Embryonic facial prominence (tissue), 1 donor: ENCODE measurements at regions not wholly inside any gene's neighbourhood (a gene's known extent, or its start where the extent isn't known, plus 50 kb on each side); places are given as distances from the start of the nearest gene placed in this dataset.

ENCODE experiments used
- DNase-seq: peaks from one replicate; pipeline ENCODE4 v3.0.0-alpha.2; 2016; ENCODE audit errors: extremely low spot score

DNA sequence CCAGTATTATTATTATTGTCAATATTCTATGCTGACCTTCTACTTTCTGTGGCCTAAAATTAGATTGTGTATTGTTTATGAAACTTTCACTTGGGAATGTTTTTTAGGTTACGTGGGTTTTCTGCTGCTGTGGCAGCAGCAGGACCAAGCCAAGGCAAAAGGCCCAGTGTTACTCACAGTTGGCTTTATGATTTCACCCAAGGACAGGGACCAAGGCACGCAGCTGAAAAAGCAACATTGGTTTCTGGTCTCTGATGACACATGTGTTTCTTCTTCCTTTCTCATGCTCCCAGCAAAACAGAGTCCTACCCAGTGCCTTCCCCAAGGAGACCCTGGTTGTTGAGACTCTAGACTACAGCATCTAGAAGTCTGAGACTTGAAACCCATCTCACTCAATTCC lies 413.7 kb downstream of the SETD4 start:
- no peak for DNase-seq

DNA sequence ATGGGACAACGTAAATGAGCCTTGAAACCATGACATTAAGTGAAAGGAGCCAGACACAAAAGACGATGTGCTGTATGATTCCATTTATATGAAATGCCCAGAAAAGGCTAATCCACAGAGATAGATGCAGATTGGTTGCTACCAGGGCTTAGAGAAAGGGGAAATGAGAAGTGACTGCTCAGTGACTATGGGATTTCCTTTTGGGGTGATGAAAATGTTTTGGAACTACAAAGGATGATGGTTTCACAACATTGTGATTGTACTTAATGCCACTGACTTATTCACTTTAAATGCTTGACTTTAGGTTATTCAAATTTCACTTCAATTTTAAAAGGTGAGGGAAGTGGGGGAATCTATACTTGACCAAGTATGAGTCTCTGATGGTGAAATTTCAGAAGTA lies 414.3 kb downstream of the SETD4 start:
- DNase-seq: no peak

DNA sequence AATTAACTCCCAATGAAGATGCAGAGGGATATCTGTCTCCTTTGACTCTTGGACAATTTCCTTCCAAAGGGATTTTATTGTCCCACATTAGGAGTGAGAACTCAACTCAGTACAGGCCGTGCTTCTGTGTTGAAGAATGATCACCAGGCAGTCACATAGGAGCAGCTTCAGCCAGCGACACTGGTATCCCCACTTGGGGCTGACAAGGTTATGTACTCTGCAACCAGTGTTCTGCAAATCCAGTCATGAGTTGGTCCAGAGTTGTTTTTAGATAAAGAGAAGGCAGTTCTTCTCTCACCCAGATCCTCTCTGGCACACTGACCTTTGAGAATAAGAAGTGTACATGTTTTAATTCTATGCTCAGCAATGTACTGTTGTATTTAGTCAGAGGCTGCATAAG lies 415.8 kb downstream of the SETD4 start:
- no peak for DNase-seq

DNA sequence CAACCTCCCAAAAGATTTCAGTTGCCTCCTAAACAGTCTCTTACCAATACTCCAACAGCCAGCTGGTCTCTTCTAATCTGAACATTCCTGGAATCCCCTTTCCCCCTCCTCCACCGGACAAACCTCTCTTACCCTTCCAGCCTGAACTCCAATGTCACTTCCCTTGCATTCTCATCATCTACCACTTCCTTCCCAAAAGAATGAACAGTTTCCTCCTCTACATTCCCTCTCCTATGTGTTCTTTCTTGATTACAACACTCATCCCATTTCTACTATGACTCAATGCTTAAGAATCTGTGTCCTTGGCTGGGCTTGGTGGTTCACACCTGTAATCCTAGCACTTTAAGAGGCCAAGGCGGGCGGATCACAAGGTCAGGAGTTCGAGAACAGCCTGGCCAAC lies 417.1 kb downstream of the SETD4 start:
- no peak for DNase-seq

DNA sequence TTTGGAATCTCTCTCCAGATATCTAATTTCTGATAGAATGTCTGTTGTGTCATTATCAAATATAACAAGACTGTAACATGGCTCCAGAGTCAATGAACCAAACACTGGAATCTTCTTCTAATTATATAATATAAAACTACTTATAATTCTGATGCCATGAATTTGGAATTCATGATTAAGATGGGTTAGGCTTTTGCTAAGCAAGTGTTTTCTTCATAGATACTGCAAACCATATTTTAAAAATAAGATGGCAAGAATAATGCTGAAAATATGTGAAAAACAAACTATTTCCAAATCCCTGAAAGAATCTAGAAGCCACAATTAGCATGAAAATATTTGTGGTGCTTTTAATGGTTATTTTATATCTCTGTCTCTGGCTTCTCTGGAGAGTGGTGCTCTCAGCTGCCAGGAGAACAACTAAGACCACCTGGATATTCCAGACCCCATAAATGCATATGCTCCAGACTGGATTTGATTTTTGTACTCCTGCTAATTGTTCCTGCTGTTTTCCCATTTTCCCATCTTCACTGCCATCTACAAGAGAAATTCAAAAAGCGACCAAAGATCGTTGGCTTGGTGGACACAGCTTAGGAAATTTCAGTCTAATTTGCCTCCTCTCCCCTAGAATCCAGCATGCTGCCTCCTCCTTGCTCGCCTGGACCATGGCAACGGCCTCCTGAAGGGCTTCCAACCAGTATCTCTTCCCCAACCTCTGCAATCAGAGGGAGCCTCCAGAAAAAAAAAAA lies 418.9 kb downstream of the SETD4 start:
- peak; percentile 32 for DNase-seq

DNA sequence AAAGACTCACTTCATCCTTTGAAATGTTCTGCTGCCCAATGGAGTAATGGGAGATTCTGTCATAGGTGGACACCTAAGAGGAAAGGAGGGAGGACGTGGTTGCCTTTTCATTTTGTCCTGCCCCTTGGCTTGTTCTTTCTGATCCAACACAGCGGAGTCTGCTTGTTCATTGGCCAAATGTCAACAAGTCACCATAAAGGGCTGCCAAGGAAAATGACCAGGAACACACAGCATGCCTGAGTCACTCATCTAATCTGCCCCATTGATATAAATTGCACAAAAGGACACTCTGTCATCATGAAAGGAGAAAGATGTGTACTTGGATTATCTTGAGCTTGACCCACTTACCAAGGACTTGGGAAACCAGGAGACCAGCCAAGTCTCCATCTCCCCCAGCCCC lies 422.9 kb downstream of the SETD4 start:
- DNase-seq: no peak

DNA sequence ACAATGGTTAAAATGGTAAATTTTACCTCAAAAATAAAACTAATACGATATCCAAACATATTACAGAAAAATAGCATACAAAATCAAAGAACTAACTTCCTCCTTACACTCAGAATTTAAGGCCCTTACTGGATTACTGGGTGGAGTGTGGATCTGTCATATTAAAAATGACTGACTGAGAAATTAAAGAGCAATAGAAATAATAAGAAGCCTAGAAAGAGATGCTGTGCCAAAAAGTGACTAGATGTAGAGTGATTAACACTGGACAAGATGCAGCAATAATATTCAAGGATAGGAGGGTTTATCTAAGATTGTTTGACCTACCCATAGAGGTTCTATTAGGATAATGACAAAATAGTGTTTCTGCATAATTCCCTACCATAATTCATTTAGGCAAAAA lies 424.3 kb downstream of the SETD4 start:
- no peak for DNase-seq

DNA sequence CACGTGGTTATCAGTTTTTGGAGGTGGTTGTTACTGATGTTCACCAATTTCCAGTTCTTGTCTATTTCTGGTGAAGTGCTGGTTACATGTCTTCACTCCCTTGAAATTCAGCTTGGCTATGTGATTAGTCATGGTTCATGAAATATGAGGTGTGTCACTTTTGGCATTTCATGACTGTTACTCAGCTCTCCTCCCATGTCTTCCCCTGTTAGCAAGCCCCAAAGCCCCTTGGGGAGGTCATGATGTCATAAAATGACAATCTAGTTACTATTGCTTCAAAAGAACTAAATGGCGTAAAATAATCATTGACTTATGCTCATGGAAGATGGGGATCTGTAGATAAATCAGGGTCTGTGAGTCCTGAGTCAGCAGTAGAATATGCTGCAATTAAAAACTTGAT lies 425.1 kb downstream of the SETD4 start:
- no peak for DNase-seq

DNA sequence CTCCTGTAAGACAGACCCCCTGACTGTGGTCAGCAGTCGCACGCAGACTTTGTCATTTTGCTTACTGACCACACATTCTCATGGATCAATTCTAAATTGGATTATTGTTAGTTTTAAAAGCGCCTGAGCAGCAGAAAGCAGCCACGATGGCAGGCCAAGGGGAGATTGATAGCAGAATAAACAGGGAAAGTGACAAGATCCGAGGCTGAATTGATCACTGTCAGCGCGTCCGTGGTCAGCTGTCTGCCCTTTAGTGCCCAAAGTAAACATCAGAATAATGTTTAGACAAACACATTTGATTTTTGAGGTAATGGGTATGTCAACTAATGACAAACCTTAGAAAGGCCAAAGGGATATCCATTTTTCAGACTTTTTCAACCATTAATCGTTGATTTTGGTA lies 426.8 kb downstream of the SETD4 start:
- no peak for DNase-seq

DNA sequence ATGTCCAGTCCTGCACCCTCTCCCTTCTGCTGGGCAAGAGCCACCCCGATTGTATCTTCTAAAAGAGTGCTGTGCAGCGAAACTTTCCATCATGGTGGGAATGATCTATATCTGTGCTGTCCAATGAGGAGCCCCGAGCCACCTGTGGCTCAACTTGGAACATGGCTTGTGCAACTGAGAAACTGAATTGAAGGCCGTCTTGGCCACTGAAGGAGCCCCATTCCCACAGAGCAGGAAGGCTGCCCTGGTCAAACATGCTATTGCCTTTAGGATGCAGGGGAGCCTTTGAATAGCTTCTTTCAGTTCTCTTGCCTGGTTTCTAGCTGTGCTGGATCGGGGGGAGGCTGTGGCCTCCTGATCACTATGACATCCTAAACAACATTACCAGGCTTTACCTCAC lies 427.6 kb downstream of the SETD4 start:
- DNase-seq: no peak

DNA sequence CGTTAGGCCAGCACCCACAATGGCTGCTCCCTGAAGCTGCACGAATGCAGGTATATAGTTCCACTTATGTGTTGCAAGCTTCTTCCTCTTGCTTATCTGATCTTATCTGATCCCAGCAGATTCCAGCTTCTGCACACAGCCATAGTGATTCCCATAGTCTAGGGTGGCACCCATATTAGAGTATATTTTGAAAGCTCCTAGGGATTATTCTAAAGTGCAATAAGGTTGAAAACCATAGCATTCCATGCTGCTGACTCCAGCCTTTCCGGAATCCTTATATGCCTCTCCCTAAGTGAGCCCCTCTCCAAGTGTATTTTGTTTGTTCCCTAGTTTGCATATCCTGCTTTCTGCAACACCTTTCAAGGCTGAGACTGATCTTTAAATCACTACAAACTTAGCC lies 432.0 kb downstream of the SETD4 start:
- DNase-seq: no peak

DNA sequence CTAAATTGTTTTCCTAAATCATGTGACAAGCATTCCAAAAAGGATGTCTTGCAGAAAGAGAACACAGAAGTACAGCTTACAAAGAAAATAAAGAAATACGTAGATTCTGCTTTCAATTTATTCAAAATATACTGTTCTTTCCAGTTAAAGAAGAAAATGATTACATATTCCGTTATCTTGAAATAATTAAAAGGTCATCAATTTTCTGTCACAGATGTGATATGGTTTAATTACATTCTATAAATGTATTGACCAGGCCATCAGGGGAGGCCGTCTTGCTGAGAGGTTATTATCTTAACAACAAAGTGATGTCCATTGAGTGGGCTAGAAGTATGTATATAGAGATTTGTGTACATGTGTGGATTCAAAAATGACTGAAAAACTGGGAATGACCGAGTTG lies 432.9 kb downstream of the SETD4 start:
- DNase-seq: no peak

DNA sequence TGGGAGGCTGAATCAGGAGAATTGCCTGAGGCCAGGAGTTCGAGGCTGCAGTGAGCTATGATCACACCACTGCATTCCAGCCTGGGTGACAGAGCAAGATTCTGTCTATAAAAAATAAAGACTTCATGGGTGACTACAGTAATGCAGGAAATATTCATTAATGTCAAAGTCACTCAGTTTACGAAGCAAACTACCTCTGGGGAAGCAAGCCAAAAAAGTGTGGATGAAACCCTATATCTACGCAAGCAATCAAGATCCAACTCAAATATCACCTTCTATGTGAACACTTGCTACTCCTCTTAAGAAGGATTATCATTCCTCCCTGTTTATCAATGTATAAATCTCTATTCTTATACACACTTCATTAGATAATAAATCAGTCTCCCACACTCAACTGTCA lies 434.8 kb downstream of the SETD4 start:
- no peak for DNase-seq

DNA sequence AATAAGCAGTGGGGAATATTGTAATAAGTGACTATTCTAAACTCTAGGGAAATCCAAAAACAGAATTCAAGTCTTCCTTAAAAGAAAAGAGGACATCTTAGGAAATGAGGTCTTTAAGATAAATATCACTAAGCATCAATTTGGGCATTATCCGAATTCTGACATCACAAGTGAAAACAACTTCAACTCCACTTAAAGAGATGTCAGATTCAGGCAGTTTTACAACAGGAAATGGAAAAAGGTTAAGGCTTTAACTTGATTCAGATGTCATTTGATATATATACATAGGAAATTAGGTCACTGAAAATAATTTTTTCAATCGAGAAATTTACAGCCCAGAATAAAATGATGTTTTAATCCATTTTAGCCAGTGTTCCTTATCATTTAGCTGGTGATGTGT lies 435.4 kb downstream of the SETD4 start:
- DNase-seq: no peak

DNA sequence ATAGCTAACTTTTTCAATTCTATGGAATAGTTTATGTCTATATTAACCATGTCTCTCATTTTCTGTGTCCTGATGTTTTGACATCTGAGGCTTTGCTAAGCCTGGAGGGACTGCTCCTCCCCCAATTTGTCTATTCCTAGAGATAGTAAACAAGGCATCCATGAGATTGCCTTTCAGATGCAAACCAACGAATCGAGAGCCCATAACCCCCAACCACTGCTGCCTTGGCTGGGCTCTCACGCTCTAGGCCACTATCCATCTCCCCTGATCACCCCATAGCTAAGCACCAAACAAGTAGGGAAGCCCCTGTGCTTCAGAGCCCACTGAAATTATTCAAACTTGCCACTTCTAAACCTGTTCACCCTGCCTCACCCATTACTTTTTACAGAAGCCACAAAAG lies 437.7 kb downstream of the SETD4 start:
- no peak for DNase-seq

DNA sequence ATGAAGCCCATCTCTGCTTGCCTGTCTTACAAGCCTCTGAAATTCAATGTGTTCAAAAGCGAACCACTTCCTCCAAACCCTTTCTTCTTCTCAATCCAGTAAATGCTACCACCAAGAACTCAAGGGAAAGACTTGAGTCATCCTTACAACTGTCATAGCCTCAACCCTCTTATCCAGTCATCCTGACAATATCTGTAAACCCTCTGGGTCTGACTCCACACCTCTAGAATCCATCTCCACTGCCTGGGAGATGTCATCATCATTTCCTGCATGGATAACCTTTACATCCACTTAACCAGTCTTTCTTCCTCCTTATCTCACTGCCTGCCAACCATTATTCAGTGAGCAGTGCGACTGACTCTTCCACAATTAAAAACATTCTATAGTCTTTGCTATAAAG lies 441.1 kb downstream of the SETD4 start:
- no peak for DNase-seq

DNA sequence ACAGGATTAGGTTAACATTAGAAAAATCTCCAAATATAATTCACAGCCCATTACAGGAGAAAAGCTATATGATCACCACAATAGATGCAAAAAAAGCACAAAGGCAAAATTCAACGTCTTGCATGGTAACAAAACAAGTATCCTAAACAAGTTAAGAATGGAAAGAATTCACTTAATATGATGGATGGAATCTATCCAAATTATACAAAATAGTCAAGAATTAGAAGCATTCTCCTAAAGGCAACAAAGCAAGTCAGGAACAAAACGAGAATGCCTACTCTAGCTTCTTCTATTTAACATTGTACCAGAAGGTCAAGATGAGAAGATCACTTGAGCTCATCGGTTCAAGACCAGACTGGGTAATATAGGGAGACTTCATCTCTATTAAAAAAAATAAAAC lies 442.8 kb downstream of the SETD4 start:
- no peak for DNase-seq

DNA sequence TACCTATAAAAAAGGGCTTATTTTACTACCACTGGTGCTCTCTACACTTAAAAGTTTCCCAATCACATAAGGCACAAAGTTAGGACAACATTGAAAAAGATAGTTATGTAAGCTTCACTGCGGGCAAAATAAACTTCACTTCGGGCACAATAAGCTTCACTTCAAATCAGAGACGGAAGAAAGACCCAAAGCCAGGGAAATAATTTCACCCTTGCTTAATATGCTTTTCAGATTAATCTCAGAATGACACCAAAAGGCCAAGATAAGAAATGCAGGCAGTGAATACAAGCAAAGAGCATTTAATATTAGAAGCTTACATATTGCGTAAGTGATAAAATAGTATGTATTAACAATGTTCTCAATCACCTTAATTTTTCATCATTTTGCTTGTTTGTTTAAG lies 444.2 kb downstream of the SETD4 start:
- DNase-seq: no peak

DNA sequence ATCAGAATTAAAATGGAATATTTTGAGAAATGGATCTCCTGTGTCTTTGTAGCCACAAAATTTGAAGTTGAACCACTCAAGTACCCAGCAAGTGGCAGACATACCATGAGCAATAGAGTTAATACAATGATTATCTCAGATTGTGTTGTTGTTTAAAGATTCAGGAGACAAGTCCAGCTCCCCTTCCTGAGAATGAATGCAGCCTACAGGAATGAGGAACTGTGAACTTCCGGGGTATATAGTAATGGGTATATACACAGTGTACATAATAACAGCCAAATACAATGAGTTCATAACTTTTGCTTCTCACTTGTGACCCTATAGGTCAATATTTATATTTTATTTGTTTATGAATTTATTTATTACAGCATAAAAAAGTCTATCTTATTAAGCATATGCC lies 445.0 kb downstream of the SETD4 start:
- no peak for DNase-seq

DNA sequence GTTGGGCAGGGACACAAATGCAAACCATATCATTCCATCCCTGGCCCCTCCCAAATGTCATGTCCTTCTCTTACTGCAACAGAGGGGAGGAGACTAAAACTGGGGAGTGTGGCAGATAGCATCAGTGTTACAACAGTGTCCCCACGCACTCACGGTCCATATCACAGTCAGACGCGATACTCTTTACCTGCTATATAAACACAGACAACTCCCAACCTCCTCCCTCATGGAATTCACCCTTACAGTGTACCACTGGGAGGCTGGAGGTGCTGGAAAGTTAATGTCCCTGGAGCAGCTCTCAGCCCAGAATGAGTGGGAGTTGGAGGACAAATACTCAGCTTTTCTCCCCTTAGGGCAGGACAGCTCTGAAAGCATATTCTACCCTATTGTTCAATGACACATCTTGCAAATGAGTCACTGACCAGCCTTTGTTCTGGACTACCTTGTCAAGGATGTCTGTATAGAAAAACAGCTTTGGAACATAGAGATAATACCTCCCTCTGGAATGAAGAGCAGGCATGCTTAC lies 445.9 kb downstream of the SETD4 start:
- no peak for DNase-seq

DNA sequence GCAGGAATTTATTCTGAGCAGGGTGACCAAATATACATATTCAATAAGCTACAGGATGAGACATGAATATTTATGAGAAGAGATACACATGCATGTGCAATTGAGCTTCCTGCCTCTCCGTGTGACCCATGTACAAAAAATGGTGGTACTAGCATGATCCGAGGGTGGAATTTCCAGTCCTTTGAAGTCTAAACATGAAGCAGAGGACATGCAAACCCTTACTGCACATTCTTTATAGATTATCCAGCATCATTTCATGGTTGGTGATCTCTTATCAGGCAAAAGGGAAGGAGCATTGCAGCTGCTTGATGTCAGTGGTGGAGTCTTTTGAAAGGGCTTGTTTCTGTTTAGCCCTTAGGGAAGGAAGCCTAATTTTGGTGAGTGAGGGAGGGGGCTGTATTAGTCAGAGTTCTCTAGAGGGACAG lies 448.6 kb downstream of the SETD4 start:
- DNase-seq: no peak

DNA sequence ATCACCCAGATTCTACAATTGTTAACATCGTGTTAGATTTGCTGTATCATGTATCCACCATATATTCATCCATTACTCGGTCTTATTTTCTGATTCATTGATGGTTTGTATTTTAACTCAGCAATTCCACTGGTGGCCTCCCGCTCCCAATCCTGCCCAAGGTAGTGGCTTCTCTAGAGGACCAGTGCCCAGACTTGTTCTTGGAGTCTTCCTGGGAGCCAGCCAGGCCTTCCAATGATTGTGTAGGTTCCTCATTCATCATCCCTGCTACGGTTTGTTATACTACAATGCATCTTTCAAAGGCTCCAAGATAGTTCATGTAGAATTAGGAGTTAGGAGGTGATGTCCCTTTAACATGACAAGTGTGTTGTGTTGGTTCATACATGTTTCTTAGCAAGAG lies 451.1 kb downstream of the SETD4 start:
- DNase-seq: no peak

DNA sequence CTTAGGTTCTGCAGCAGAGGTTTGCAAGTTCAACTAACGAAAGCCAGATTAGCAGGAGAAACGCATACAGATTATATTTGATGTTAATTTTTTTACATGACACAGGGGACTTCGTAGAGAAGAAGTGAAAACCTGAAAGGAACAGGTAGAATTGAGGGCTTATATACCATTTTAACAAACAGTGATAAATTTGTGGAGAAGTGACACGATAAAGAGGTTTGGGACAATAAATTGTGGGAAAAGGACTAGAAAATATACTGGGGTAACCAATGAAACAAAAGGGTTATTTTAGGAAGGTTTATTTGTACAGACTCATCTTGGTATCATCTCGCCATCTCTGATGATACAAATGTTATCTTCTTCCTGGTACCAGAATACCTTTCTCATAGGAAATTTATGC lies 452.9 kb downstream of the SETD4 start:
- DNase-seq: no peak

DNA sequence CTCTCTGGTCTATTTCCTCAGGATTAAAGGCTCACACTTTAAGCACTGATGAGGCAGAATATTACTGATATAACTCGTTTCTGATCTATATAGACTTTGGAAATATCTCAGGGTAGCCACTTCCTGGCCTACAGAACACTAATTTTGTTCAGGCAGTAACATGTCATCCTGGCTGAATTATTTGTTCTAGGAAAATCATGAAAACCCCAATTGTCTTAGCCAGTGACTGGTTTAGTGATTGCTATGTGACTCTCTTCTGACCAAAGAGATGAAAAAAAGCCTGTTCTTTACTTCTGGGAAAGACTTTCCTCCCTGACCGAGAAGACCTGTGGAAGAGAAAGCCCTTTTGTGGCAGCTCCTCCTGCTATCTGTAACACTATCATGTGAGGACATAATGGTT lies 453.7 kb downstream of the SETD4 start:
- DNase-seq: no peak
